HL-60 (cell line): ENCODE measurements at regions not wholly inside any gene's neighbourhood (a gene's known extent, or its start where the extent isn't known, plus 50 kb on each side); places are given as distances from the start of the nearest gene placed in this dataset.

Source experiments
- DNase-seq, 2 experiments: peaks; one replicate each; pipeline ENCODE4 v3.0.0-alpha.2; 2010 to 2020; ENCODE audit warnings: low read depth in 1 of 2, low spot score in 1 of 2
- H3K27ac ChIP-seq: fragments of 250-450 bp; sonication (Bioruptor Pico); replicated peaks from 2 replicates; pipeline ENCODE4 v1.5.1; 2020; ENCODE audit warnings: mild to moderate bottlenecking, moderate library complexity
- H3K27me3 ChIP-seq: fragments of 250-450 bp; sonication (Bioruptor Pico); 2 replicates; pipeline ENCODE4 v1.5.1; 2021; ENCODE audit warnings: mild to moderate bottlenecking, moderate library complexity; ENCODE audit not compliant: insufficient read depth, poor library complexity, severe bottlenecking
- H3K4me3 ChIP-seq: replicated peaks from 2 replicates; pipeline ENCODE4 v1.5.1; 2011; ENCODE audit warnings: mild to moderate bottlenecking, control low read depth, low read length; ENCODE audit not compliant: insufficient read depth
- CTCF ChIP-seq: IDR thresholded peaks from one replicate; pipeline ENCODE4 v1.5.1; 2011; ENCODE audit warnings: low read length, control low read depth, inconsistent platforms; ENCODE audit not compliant: insufficient read depth
- GABPA ChIP-seq: IDR thresholded peaks from 2 replicates; pipeline ENCODE4 v1.6.1; 2012; ENCODE audit warnings: low read depth
- POLR2AphosphoS5 ChIP-seq: IDR thresholded peaks from 2 replicates; pipeline ENCODE4 v1.6.1; 2012; ENCODE audit warnings: low read depth
- REST ChIP-seq: IDR thresholded peaks from 2 replicates; pipeline ENCODE4 v1.6.1; 2012; ENCODE audit warnings: low read depth; ENCODE audit not compliant: insufficient replicate concordance
- SPI1 ChIP-seq: IDR thresholded peaks from 2 replicates; pipeline ENCODE4 v1.6.1; 2012; ENCODE audit warnings: low read depth, mild to moderate bottlenecking, borderline replicate concordance

GRCh38 chr16:79348521-79349306 lies 251.8 kb downstream of the MAF start:
- H3K27me3 ChIP-seq = no peaks in the 10 kb centered on the region
- no peak for DNase-seq
- TF ChIP-seq SPI1 (no peak), POLR2AphosphoS5 (no peak), REST (no peak)
- no peak overlapping the region for H3K27ac ChIP-seq
- no peak overlapping the region for H3K4me3 ChIP-seq

DNA sequence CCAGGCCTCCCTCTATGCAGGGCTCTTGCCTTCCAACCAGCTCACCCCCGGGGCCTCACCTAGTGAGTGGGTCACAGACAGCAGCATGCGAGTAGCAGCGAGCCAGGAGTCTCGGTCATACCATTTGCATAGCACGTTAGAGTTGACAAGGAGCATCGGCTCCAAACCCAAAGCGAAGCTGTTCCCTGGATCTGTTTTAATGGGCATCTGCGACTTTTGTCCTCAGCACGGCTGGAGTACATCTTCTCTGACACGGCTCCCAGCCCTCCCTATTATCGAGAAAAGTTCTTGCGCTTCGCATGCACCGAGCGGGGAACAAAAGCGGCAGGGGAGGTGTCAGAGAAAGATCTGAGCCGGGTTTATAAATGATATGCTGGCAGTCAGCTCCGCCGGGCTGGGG lies 253.3 kb downstream of the MAF start:
- Histone ChIP-seq H3K27ac (no peak overlapping the region), H3K27me3 (no peaks in the 10 kb centered on the region), H3K4me3 (no peak overlapping the region)
- no peak for DNase-seq
- no peak for TF ChIP-seq REST
- TF ChIP-seq SPI1 = no peak
- TF ChIP-seq GABPA = no peak
- TF ChIP-seq CTCF = no peak
- no peak for TF ChIP-seq POLR2AphosphoS5

DNA sequence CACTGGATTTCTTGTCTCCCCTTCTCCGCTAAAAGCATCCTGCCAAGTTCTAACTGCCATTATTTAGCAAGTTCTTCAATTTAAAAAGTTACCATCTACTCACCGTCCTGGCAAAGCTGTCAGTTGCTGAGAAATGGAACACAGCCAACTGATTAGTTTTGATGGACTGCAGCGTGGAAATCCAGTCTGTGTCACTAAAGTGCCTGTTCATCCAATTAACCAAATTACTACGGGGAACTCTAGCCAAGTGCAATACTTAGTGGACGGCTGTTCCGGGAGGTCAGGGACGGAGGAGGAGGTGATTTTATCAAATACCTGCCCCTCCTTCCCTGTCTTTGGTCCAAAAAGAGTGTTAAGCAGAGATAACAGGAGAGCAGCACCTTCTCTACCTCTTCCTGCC lies 260.7 kb downstream of the MAF start:
- H3K27me3 ChIP-seq = no peaks in the 10 kb centered on the region
- no peak overlapping the region for H3K27ac ChIP-seq
- TF ChIP-seq CTCF = no peak
- no peak for TF ChIP-seq GABPA
- TF ChIP-seq SPI1 = no peak
- TF ChIP-seq POLR2AphosphoS5 = no peak
- TF ChIP-seq REST = no peak
- no peak overlapping the region for H3K4me3 ChIP-seq
- no peak for DNase-seq
